ENCODE measurements at regions not wholly inside any gene's neighbourhood (a gene's known extent, or its start where the extent isn't known, plus 50 kb on each side); places are given as distances from the start of the nearest gene placed in this dataset.

GRCh38 chr4:176843710-176844109 is 51.0 kb upstream of the VEGFC start:
- no peak for DNase-seq

DNA sequence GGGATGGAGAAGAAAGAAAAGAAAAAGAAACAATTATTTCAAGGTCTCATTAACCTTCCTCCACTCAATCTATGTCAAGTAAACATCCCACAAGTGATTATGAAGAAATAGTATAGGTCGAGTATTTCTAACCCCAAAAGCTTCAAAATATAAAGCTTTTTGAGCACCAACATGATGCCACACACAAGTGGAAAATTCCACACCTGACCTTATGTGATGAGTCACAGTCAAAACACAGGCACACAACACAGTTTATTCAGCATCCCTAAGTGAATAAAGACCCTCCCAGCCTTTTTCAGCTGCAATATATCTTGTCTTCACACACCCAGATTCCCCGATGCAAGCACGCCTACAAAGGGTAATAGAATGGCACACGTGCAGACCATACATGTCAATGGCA is 51.7 kb upstream of the VEGFC start:
- DNase-seq, result no peak

- no peak for DNase-seq
These were observed 52.9 kb upstream of the VEGFC start for GRCh38 chr4:176845636-176846035.

GRCh38 chr4:176849076-176849475 is 56.4 kb upstream of the VEGFC start:
- DNase-seq, result no peak

DNA sequence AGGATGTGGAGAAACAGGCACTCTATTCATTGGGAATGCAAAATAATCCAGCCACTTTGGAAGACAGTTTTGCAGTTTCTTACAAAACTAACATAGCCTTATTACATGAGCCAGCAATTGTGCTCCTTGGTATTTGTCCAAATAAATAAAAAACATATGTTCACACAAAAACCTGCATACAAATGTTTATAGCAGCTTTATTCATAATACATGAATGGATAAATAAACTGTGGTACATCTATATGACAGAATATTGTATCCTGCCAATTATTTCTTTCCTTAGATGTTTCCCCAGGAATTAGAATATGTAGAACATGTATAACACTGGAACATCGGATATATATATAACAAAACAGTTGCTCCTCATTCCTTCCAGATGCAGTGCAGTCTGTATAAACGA is 57.7 kb upstream of the VEGFC start:
- DNase-seq, result no peak

GRCh38 chr4:176856421-176856820 is 63.7 kb upstream of the VEGFC start:
- no peak for DNase-seq

DNA sequence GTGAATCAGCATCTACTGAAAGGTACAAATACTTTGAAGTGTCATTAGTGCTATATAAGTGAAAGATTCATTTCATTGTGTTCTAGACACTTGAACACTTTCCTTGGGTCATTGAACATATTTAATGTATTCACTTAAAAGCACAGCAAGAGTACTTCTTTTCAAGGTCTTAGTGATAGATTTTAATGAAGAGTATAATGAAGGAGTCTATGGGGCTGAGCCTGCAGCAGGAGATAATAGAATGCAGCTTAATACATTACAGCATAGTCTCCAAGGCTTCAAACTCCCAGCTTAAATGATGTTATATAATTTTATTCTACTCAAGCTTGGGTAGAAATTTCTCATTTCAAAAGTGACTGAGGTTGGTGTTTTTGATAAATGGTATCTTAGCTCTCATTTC is 66.1 kb upstream of the VEGFC start:
- no peak for DNase-seq

- DNase-seq, result no peak
These were observed 71.5 kb upstream of the VEGFC start for GRCh38 chr4:176864238-176864637.

DNA sequence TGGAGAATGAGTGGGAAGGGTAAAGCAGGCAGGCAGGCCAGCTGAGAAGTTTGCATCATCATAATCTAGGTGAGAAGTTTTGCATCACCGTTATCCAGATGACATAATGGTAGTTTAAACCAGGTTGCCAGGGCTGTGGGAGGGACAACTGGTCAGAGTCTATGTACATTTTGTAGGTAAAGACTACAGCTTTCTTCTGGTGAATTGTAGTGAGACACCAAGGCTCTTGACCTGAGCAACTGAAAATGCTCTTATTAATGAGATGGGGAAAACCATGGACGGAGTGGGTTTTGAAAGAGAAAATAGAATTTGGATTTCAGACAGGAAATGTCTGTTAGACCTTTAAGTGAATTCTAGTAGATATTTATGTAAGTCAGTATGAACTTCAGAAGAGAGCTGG is 76.0 kb upstream of the VEGFC start:
- no peak for DNase-seq

GRCh38 chr4:176872461-176872860 is 79.7 kb upstream of the VEGFC start:
- no peak for DNase-seq

DNA sequence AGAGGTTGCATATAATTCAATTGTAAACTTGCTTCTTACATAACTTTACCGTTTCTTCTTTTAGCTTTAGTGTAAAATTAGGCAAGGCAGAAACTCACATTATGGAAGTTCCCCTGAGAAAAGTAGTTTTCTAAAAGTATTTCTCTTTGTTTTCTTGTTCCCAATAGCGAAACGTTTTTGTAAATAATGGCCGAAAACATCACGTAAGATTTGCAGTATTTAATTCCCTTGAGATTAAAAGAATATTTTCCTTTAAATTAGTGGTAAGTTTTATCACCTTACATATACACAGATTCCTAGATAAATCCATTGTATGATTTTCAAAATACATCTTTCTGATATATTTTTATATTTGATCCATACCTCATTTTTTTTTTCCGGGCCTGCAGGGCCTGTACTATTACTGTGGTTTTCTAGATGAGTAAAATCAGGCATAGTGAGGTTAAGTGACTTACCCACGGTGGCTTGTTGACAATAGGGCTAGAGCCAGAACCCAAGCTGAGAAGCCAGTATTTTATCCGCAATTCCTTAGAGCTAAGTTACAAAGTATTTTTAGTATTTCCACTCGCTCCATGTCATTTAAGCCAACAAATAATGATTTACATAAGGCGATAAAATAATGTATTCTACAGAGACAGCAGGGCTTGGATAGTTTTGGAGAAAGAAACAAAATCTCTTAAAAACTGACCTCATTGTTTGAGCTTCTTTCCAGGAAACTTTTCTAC is 82.2 kb upstream of the VEGFC start:
- DNase-seq, result no peak

- DNase-seq, result no peak
These were observed 82.8 kb upstream of the VEGFC start for GRCh38 chr4:176875446-176875930.

GRCh38 chr4:176879380-176880116 is 86.8 kb upstream of the VEGFC start:
- no peak for DNase-seq

DNA sequence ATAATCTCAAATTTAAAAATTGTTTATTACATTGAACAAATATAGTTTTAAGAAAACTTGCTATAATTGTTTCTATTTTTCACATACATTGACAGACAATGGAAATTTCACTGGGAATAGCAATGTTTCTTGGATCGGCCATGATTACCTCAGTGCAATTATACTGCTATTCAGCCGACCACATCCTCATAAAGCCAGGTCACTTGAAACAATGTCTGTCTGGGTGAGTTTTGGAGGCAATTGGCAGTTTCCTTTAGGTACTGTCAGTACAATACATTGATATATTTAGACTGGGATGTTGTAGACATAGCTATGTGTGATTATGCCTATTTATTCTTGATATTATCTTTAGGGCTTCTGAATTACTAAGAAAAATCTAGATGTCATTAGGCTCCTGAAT is 89.5 kb upstream of the VEGFC start:
- DNase-seq, result no peak

GRCh38 chr4:176883108-176883550 is 90.4 kb upstream of the VEGFC start:
- no peak for DNase-seq

DNA sequence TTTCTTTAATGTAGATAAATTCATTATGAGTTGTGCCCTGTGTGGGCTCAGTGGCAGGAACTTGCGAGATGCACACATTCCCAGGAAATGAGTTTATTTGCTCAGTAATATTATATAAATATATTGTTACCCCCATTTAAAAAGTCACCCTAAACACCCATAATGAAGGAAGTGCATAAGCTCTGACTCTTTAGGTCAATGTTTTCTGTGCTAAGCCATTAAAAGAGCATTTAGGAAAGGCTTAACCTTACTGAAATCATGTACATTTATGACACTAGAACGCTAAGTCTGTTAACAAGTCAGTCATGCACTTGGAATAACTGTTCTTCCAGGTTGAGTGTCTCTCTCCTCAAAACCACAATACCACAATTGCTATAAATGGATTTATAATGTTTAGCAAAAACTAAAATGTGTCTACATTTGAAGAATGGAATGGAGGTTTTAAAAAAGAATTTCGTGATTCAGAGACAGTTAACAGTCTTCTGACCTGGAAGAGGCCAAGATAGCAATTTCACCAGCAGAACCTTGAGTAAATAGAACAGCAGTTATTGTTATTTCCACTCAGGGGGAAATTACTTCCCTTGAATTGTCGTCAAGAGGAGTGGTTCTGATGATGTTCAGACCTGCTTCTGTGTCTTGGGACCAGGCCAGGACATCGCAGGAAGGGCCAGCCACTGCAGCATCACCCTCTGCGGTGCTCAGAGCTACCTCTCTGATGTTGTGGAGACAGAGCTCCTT is 91.1 kb upstream of the VEGFC start:
- DNase-seq, result peak; percentile 16

GRCh38 chr4:176885224-176885623 is 92.5 kb upstream of the VEGFC start:
- DNase-seq, result no peak

- no peak for DNase-seq
These were observed 93.4 kb upstream of the VEGFC start for GRCh38 chr4:176886135-176886534.

DNA sequence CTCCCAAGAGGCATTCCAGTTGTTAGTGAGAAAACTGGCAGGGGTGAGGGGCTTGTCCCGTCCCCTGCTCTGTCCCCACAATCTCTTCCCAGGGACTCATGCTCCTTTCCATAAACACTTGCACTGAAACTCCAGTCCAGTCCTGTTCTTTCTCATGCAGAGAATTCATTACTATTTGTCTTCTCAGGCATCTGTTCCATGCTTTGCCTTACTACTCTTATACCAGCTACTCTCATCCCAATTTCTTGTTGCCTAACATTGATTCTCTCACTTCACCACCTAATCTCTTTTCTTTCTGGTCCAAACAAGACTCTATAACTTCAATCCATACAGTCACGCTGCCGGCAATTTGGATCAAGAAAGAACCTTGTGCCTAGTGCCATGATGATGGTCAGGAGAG is 97.1 kb upstream of the VEGFC start:
- DNase-seq, result no peak

DNA sequence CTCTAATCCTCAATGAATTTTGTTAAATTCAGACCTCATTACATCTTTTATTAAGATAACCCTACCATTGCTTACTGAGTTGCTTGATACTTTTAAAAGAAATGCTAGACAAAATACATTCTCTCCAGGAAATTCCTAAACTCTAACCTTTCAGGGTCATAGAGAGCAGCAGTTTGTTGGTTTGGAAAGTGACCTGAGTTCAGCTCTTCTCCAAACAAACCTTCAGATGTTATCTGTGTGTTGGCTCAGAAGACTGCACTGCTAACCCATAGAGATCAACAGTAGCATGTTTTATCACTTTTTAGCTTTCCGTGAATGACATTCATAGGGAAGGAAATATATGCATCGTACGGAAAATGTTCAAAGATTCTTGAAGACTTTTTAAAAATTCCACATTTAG is 101.8 kb upstream of the VEGFC start:
- no peak for DNase-seq

DNA sequence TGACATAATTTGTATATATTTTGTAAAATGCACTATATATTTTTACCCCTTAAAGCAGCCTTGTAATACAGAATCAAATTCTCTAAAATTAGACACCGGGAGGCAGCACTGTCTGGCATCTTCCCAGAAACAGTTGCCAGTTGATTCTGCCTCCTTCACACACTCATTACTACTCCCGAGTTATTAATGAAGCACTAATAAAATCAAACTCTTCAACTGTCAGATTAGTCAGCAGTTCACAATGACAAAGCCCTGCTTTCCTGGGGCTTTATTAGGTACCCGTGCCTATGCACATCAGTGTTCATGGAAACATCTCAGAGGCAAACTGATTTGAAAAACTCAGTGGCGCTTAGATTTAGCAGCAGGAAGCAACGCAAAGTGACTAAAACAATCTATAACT is 103.5 kb upstream of the VEGFC start:
- DNase-seq, result no peak

GRCh38 chr4:176897226-176897625 is 104.5 kb upstream of the VEGFC start:
- no peak for DNase-seq

DNA sequence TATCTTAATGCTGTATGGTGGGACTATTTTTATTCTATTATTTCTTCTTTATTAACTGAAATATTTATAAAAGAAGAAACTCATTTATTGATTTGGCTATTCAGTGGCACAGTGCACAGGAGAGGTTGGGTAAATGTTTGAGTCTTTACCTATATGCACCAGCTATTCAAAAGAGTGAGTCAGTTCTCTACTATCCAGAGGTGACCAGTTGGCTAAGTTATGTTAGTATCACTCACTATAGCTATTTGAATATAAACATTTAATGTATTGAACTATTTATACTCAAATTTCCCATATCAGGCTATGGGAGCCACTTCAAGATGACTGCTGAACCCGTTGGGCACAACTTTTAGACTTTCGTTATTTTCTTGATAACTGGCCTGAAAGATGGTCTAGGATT is 106.1 kb upstream of the VEGFC start:
- DNase-seq, result no peak
